ENCODE measurements at regions not wholly inside any gene's neighbourhood (a gene's known extent, or its start where the extent isn't known, plus 50 kb on each side); places are given as distances from the start of the nearest gene placed in this dataset.

- TF ChIP-seq ZBTB33 (IDR thresholded peaks at IDR 0.05; ENCODE audit: borderline replicate concordance, low read depth) (no peak), JUND (IDR thresholded peaks at IDR 0.05) (no peak), CTCF (IDR thresholded peaks at IDR 0.05) (no peak), YY1 (IDR thresholded peaks at IDR 0.05; ENCODE audit: low read depth) (peak; percentile 21; the same call in 1 of the 2 replicates), EP300 (IDR thresholded peaks at IDR 0.05; ENCODE audit: borderline replicate concordance in 1 of 2, low read depth in 1 of 2, low read length in 1 of 2) (no peak), RFX5 (IDR thresholded peaks at IDR 0.05; ENCODE audit: low read length) (no peak), TAF1 (IDR thresholded peaks at IDR 0.05; ENCODE audit: borderline replicate concordance, low read depth, low read length) (no peak), IRF3 (IDR thresholded peaks at IDR 0.05; ENCODE audit: low read depth, low read length) (no peak), CHD2 (IDR thresholded peaks at IDR 0.05; ENCODE audit: low read length, partially characterized antibody) (no peak), GATA2 (CRISPR knock-in tag; IDR thresholded peaks at IDR 0.05) (no peak), POLR2AphosphoS5 (IDR thresholded peaks at IDR 0.05; ENCODE audit: low read depth, low read length) (no peak), MXI1 (IDR thresholded peaks at IDR 0.05; ENCODE audit: low read depth, low read length) (no peak), USF1 (IDR thresholded peaks at IDR 0.05; ENCODE audit: borderline replicate concordance, low read depth) (no peak)
These were observed 57.7 kb upstream of the LRP1B start for GRCh38 chr2:142188562-142188961.
